IMR-90 (cell line): ENCODE measurements at regions not wholly inside any gene's neighbourhood (a gene's known extent, or its start where the extent isn't known, plus 50 kb on each side); places are given as distances from the start of the nearest gene placed in this dataset.

ENCODE experiments used
- CEBPB ChIP-seq: IDR thresholded peaks from 2 replicates; pipeline ENCODE4 v1.6.1; 2012; ENCODE audit warnings: low read depth, low read length, improper control_type of control experiment
- CHD1 ChIP-seq: IDR thresholded peaks from 2 replicates; pipeline ENCODE4 v1.6.1; 2012; ENCODE audit warnings: low read depth, low read length, improper control_type of control experiment
- MAFK ChIP-seq: IDR thresholded peaks from 2 replicates; pipeline ENCODE4 v1.6.1; 2012; ENCODE audit warnings: low read depth, low read length, improper control_type of control experiment
- POLR2A ChIP-seq: IDR thresholded peaks from 2 replicates; pipeline ENCODE4 v1.6.1; 2012; ENCODE audit warnings: mild to moderate bottlenecking, low read depth, low read length
- RCOR1 ChIP-seq: IDR thresholded peaks from 2 replicates; pipeline ENCODE4 v1.6.1; 2012; ENCODE audit warnings: mild to moderate bottlenecking, low read length, improper control_type of control experiment; ENCODE audit not compliant: insufficient replicate concordance
- RFX5 ChIP-seq: IDR thresholded peaks from 2 replicates; pipeline ENCODE4 v1.8.0; 2012; ENCODE audit warnings: low read depth, mild to moderate bottlenecking, low read length, moderate library complexity
- SMC3 ChIP-seq: fragments of 150-350 bp; IDR thresholded peaks from 2 replicates; pipeline ENCODE4 v1.6.1; 2016; ENCODE audit warnings: low read depth, mild to moderate bottlenecking, antibody characterized with exemption, low read length, moderate library complexity
- TF ChIP-seq, protein P1 (sequence below): conservative IDR thresholded peaks from 2 replicates; pipeline ENCODE4 v1.5.1; 2012; ENCODE audit warnings: mild to moderate bottlenecking, low read depth, low read length, improper control_type of control experiment
- TF ChIP-seq, protein P2 (sequence below): fragments of 150-350 bp; IDR thresholded peaks from 2 replicates; pipeline ENCODE4 v1.6.1; 2016; ENCODE audit warnings: low read depth, mild to moderate bottlenecking, low read length, moderate library complexity, borderline replicate concordance

DNA sequence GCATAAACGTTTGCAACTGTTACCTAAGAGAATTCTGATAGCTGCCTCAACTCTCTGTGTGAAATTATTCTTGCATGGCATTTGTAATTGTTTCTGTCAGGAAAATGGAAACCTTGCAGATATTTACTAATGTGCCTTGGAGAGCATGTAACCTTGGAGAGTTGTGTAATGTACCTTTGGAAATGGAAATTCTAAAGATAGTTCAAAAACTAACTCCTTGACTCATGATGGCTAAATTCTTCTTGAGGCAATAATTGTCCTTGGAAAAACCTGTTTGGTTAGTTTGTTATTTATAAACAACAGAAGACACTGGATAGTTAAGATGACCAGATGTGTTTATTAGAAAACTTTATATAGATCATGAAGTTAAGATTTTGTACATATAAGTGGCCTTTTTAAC lies 1033.8 kb downstream of the PLA2G4A start:
- TF ChIP-seq, protein P1, sequence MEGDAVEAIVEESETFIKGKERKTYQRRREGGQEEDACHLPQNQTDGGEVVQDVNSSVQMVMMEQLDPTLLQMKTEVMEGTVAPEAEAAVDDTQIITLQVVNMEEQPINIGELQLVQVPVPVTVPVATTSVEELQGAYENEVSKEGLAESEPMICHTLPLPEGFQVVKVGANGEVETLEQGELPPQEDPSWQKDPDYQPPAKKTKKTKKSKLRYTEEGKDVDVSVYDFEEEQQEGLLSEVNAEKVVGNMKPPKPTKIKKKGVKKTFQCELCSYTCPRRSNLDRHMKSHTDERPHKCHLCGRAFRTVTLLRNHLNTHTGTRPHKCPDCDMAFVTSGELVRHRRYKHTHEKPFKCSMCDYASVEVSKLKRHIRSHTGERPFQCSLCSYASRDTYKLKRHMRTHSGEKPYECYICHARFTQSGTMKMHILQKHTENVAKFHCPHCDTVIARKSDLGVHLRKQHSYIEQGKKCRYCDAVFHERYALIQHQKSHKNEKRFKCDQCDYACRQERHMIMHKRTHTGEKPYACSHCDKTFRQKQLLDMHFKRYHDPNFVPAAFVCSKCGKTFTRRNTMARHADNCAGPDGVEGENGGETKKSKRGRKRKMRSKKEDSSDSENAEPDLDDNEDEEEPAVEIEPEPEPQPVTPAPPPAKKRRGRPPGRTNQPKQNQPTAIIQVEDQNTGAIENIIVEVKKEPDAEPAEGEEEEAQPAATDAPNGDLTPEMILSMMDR, result no peak
- no peak for TF ChIP-seq POLR2A
- TF ChIP-seq RCOR1, result no peak
- TF ChIP-seq RFX5, result no peak
- no peak for TF ChIP-seq CHD1
- no peak for TF ChIP-seq MAFK
- TF ChIP-seq, protein P2, sequence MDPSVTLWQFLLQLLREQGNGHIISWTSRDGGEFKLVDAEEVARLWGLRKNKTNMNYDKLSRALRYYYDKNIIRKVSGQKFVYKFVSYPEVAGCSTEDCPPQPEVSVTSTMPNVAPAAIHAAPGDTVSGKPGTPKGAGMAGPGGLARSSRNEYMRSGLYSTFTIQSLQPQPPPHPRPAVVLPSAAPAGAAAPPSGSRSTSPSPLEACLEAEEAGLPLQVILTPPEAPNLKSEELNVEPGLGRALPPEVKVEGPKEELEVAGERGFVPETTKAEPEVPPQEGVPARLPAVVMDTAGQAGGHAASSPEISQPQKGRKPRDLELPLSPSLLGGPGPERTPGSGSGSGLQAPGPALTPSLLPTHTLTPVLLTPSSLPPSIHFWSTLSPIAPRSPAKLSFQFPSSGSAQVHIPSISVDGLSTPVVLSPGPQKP, result no peak
- no peak for TF ChIP-seq CEBPB
- TF ChIP-seq SMC3, result no peak
